ENCODE measurements at regions not wholly inside any gene's neighbourhood (a gene's known extent, or its start where the extent isn't known, plus 50 kb on each side); places are given as distances from the start of the nearest gene placed in this dataset.

- TF ChIP-seq CTCF (IDR thresholded peaks at IDR 0.05; ENCODE audit: insufficient read depth, low read length, poor library complexity, severe bottlenecking) = no peak
- peak; percentile 75 for DNase-seq (ENCODE audit: extremely low read depth, insufficient read length)
- Histone ChIP-seq H3K36me3 (ENCODE audit: control insufficient read depth, insufficient read depth, low read length) (no peaks in the 10 kb centered on the region), H3K27me3 (replicated peaks; ENCODE audit: control insufficient read depth, insufficient read depth, low read length) (no peaks in the 10 kb centered on the region), H3K4me3 (replicated peaks; ENCODE audit: low read depth, low read length) (no peak overlapping the region)
Measured at GRCh38 chr21:14686466-14687267, 140.6 kb upstream of the SAMSN1 start.

GRCh38 chr21:14685568-14685967 is 139.5 kb upstream of the SAMSN1 start:
- TF ChIP-seq CTCF (IDR thresholded peaks at IDR 0.05; ENCODE audit: insufficient read depth, low read length, poor library complexity, severe bottlenecking) = no peak
- Histone ChIP-seq H3K36me3 (ENCODE audit: control insufficient read depth, insufficient read depth, low read length) (no peaks in the 10 kb centered on the region), H3K27me3 (replicated peaks; ENCODE audit: control insufficient read depth, insufficient read depth, low read length) (no peaks in the 10 kb centered on the region), H3K4me3 (replicated peaks; ENCODE audit: low read depth, low read length) (no peak overlapping the region)
- DNase-seq (ENCODE audit: extremely low read depth, insufficient read length) = peak; percentile 42

GRCh38 chr21:14684071-14684470 is 138.0 kb upstream of the SAMSN1 start:
- Histone ChIP-seq H3K4me3 (replicated peaks; ENCODE audit: low read depth, low read length) (no peak overlapping the region), H3K36me3 (ENCODE audit: control insufficient read depth, insufficient read depth, low read length) (no peaks in the 10 kb centered on the region), H3K27me3 (replicated peaks; ENCODE audit: control insufficient read depth, insufficient read depth, low read length) (no peaks in the 10 kb centered on the region)
- no peak for TF ChIP-seq CTCF (IDR thresholded peaks at IDR 0.05; ENCODE audit: insufficient read depth, low read length, poor library complexity, severe bottlenecking)
- peak; percentile 40 for DNase-seq (ENCODE audit: extremely low read depth, insufficient read length)

GRCh38 chr21:14683063-14683462 is 136.9 kb upstream of the SAMSN1 start:
- no peak overlapping the region for H3K4me3 ChIP-seq (replicated peaks; ENCODE audit: low read depth, low read length)
- DNase-seq (ENCODE audit: extremely low read depth, insufficient read length) = no peak
- no peak for TF ChIP-seq CTCF (IDR thresholded peaks at IDR 0.05; ENCODE audit: insufficient read depth, low read length, poor library complexity, severe bottlenecking)
- no peaks in the 10 kb centered on the region for H3K36me3 ChIP-seq (ENCODE audit: control insufficient read depth, insufficient read depth, low read length)
- no peaks in the 10 kb centered on the region for H3K27me3 ChIP-seq (replicated peaks; ENCODE audit: control insufficient read depth, insufficient read depth, low read length)

GRCh38 chr21:14678973-14679574 is 133.0 kb upstream of the SAMSN1 start:
- Histone ChIP-seq H3K4me3 (replicated peaks; ENCODE audit: low read depth, low read length) (no peak overlapping the region), H3K27me3 (replicated peaks; ENCODE audit: control insufficient read depth, insufficient read depth, low read length) (no peaks in the 10 kb centered on the region), H3K36me3 (ENCODE audit: control insufficient read depth, insufficient read depth, low read length) (no peaks in the 10 kb centered on the region)
- no peak for DNase-seq (ENCODE audit: extremely low read depth, insufficient read length)
- no peak for TF ChIP-seq CTCF (IDR thresholded peaks at IDR 0.05; ENCODE audit: insufficient read depth, low read length, poor library complexity, severe bottlenecking)

Measured in GM06990 (cell line).